Mammary epithelial cell (primary cell): ENCODE measurements at regions not wholly inside any gene's neighbourhood (a gene's known extent, or its start where the extent isn't known, plus 50 kb on each side); places are given as distances from the start of the nearest gene placed in this dataset.

Experiments used
- EZH2 ChIP-seq: IDR thresholded peaks from 2 replicates; pipeline ENCODE4 v1.6.1; 2012; ENCODE audit warnings: low read length, inconsistent platforms, borderline replicate concordance
- TF ChIP-seq, protein P1 (sequence below), 2 donors: IDR thresholded peaks in 1 of 2; conservative IDR thresholded peaks in 1 of 2; 2 replicates each; pipeline ENCODE4 v1.5.1; 2011 to 2012; ENCODE audit warnings: inconsistent platforms in 2 of 2, low read length in 2 of 2, mild to moderate bottlenecking in 2 of 2, control low read depth in 1 of 2, low read depth in 1 of 2; ENCODE audit not compliant: insufficient read depth in 1 of 2; ENCODE audit errors: extremely low read depth in 1 of 2

DNA sequence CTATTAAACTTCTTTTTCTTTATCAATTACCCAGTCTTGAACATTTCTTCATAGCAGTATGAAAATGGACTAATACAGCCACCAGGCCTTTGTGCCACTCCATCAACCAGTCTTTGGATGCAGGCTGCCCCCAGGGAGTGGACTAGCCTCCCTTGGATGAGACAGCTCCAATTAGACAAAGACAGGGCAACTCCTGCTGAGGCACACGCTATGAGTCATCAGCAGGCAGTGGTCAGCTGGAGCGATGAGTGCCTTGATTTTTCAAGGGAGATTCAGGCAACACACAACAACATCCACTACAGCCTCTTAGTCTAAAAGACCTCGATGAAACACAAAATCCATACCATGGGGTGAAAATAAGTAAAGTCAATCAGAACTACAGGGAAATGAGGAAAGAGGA, 160.1 kb downstream of the ARRDC4 start:
- no peak for TF ChIP-seq EZH2
- TF ChIP-seq, protein P1, sequence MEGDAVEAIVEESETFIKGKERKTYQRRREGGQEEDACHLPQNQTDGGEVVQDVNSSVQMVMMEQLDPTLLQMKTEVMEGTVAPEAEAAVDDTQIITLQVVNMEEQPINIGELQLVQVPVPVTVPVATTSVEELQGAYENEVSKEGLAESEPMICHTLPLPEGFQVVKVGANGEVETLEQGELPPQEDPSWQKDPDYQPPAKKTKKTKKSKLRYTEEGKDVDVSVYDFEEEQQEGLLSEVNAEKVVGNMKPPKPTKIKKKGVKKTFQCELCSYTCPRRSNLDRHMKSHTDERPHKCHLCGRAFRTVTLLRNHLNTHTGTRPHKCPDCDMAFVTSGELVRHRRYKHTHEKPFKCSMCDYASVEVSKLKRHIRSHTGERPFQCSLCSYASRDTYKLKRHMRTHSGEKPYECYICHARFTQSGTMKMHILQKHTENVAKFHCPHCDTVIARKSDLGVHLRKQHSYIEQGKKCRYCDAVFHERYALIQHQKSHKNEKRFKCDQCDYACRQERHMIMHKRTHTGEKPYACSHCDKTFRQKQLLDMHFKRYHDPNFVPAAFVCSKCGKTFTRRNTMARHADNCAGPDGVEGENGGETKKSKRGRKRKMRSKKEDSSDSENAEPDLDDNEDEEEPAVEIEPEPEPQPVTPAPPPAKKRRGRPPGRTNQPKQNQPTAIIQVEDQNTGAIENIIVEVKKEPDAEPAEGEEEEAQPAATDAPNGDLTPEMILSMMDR (conservative IDR thresholded peaks at IDR 0.05 in 1 of 2, IDR thresholded peaks at IDR 0.05 in 1 of 2; ENCODE audit: extremely low read depth in 1 of 2, insufficient read depth in 1 of 2, low read depth in 1 of 2, low read length in 2 of 2), result no peak
